WTC11 (cell line): ENCODE measurements at regions not wholly inside any gene's neighbourhood (a gene's known extent, or its start where the extent isn't known, plus 50 kb on each side); places are given as distances from the start of the nearest gene placed in this dataset.
A peak's percentile ranks its signal among the peaks of the same experiment; 100 is the strongest.

Experiments used
- ATAC-seq: fragments of 200-7000 bp; cut with Tn5 transposase; 2 replicates; pipeline ENCODE4 v1.10.0; 2021; ENCODE audit warnings: mild to moderate bottlenecking, moderate library complexity
- CTCF ChIA-PET: fragments of 300-600 bp; sonication (Branson Sonifier 250); formaldehyde crosslinking; loops from one replicate; lab custom pipeline; 2021; ENCODE audit warnings: antibody characterized with exemption; lab: Charles Lee
- POLR2A ChIA-PET: fragments of 350-600 bp; sonication (Branson Sonifier 250); formaldehyde crosslinking; loops from one replicate; lab custom pipeline; 2021; ENCODE audit warnings: antibody characterized with exemption; lab: Charles Lee
- DNase-seq: peaks from one replicate; pipeline ENCODE4 v3.0.0; 2021; ENCODE audit warnings: low spot score
- H3K27ac Mint-ChIP-seq: 2 replicates; pipeline ENCODE4 v1.8.0; 2021; ENCODE audit warnings: mixed read lengths
- H3K27me3 Mint-ChIP-seq: 2 replicates; pipeline ENCODE4 v1.8.0; 2021; ENCODE audit warnings: low read depth, mild to moderate bottlenecking, moderate library complexity, mixed read lengths
- H3K36me3 Mint-ChIP-seq: 2 replicates; pipeline ENCODE4 v1.8.0; 2021; ENCODE audit warnings: mixed read lengths
- H3K4me1 Mint-ChIP-seq: 2 replicates; pipeline ENCODE4 v1.8.0; 2022; ENCODE audit warnings: mixed read lengths
- H3K4me3 Mint-ChIP-seq: 2 replicates; pipeline ENCODE4 v1.8.0; 2021; ENCODE audit warnings: mild to moderate bottlenecking, moderate library complexity, mixed read lengths
- H3K9me3 Mint-ChIP-seq: 2 replicates; pipeline ENCODE4 v1.8.0; 2021; ENCODE audit warnings: mixed read lengths
- ELF4 ChIP-seq: sonication (generic); formaldehyde crosslinking; IDR thresholded peaks from 2 replicates; pipeline ENCODE4 v1.8.1; 2022; ENCODE audit warnings: low read depth, mild to moderate bottlenecking, moderate library complexity, missing genetic modification reagents
- NFYB ChIP-seq: sonication (generic); formaldehyde crosslinking; conservative IDR thresholded peaks from 2 replicates; pipeline ENCODE4 v1.8.0; 2022; ENCODE audit warnings: low read depth, missing genetic modification reagents
- OVOL2 ChIP-seq: fragments of 250-450 bp; sonication (Bioruptor Pico); IDR thresholded peaks from 2 replicates; pipeline ENCODE4 v1.9.0; 2021; ENCODE audit warnings: mild to moderate bottlenecking, borderline replicate concordance
- RELA ChIP-seq: sonication (generic); formaldehyde crosslinking; IDR thresholded peaks from 2 replicates; pipeline ENCODE4 v1.8.1; 2022; ENCODE audit warnings: missing genetic modification reagents, mild to moderate bottlenecking, borderline replicate concordance
- TEAD1 ChIP-seq: sonication (generic); formaldehyde crosslinking; IDR thresholded peaks from 2 replicates; pipeline ENCODE4 v1.8.0; 2022; ENCODE audit warnings: mild to moderate bottlenecking, missing genetic modification reagents
- ZNF138 ChIP-seq: sonication (generic); formaldehyde crosslinking; conservative IDR thresholded peaks from 2 replicates; pipeline ENCODE4 v1.8.1; 2022; ENCODE audit warnings: mild to moderate bottlenecking, moderate library complexity, missing genetic modification reagents
- ZNF317 ChIP-seq: sonication (generic); formaldehyde crosslinking; IDR thresholded peaks from 2 replicates; pipeline ENCODE4 v1.8.1; 2023; ENCODE audit warnings: low read depth, mild to moderate bottlenecking, moderate library complexity, missing genetic modification reagents, borderline replicate concordance
- ZNF416 ChIP-seq: fragments of 250-450 bp; sonication (Bioruptor Pico); IDR thresholded peaks from 2 replicates; pipeline ENCODE4 v1.9.0; 2021; ENCODE audit warnings: mild to moderate bottlenecking, inconsistent platforms
- ZNF425 ChIP-seq: fragments of 250-450 bp; sonication (Bioruptor Pico); conservative IDR thresholded peaks from 2 replicates; pipeline ENCODE4 v1.9.0; 2021; ENCODE audit warnings: mild to moderate bottlenecking
- TF ChIP-seq, protein P1 (sequence below): sonication (generic); formaldehyde crosslinking; IDR thresholded peaks from 2 replicates; pipeline ENCODE4 v1.8.1; 2023; ENCODE audit warnings: mild to moderate bottlenecking, missing genetic modification reagents, moderate library complexity
- TF ChIP-seq, protein P2 (sequence below): fragments of 250-450 bp; sonication (Bioruptor Pico); IDR thresholded peaks from 2 replicates; pipeline ENCODE4 v1.8.0; 2021; ENCODE audit warnings: mild to moderate bottlenecking
- TF ChIP-seq, protein P3 (sequence below): sonication (generic); formaldehyde crosslinking; IDR thresholded peaks from 2 replicates; pipeline ENCODE4 v1.8.1; 2023; ENCODE audit warnings: mild to moderate bottlenecking, missing genetic modification reagents
- TF ChIP-seq, protein P4 (sequence below): sonication (generic); formaldehyde crosslinking; IDR thresholded peaks from 2 replicates; pipeline ENCODE4 v1.8.0; 2022; ENCODE audit warnings: mild to moderate bottlenecking, missing genetic modification reagents
- TF ChIP-seq, protein P5 (sequence below): sonication (generic); formaldehyde crosslinking; IDR thresholded peaks from 2 replicates; pipeline ENCODE4 v1.8.0; 2023; ENCODE audit warnings: mild to moderate bottlenecking, missing genetic modification reagents
- TF ChIP-seq, protein P6 (sequence below): sonication (generic); formaldehyde crosslinking; IDR thresholded peaks from 2 replicates; pipeline ENCODE4 v1.8.1; 2022; ENCODE audit warnings: low read depth, missing genetic modification reagents, borderline replicate concordance

GRCh38 chr5:136518174-136518573, 152.8 kb upstream of the TRPC7 start:
- POLR2A ChIA-PET: no interaction called here
- DNase-seq: no peak

DNA sequence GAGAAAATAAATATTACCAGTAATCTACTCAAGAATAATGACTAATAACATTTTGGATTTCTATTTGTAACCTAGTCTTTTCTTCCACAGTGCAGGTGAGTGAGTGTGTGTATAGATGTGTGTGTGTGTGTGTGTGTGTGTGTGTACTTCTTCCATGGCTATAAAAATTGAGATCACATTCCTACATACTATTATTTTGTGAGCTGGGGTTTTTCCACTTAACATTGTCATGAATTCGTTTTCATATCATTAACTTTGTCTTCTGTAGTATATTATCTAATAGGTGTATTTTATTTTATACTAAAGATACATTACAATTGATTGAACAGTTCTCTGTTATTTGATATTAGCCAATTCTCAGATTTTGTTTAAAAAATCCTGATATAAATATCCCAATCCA, 152.4 kb upstream of the TRPC7 start:
- no peak for ATAC-seq
- no peak for DNase-seq
- TF ChIP-seq OVOL2 (CRISPR knock-in tag) (no peak), NFYB (CRISPR knock-in tag) (no peak), ZNF425 (CRISPR knock-in tag) (no peak), RELA (CRISPR knock-in tag) (no peak), ZNF317 (no peak)
- TF ChIP-seq, protein P1, sequence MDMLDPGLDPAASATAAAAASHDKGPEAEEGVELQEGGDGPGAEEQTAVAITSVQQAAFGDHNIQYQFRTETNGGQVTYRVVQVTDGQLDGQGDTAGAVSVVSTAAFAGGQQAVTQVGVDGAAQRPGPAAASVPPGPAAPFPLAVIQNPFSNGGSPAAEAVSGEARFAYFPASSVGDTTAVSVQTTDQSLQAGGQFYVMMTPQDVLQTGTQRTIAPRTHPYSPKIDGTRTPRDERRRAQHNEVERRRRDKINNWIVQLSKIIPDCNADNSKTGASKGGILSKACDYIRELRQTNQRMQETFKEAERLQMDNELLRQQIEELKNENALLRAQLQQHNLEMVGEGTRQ (CRISPR knock-in tag): no peak
- TF ChIP-seq, protein P2, sequence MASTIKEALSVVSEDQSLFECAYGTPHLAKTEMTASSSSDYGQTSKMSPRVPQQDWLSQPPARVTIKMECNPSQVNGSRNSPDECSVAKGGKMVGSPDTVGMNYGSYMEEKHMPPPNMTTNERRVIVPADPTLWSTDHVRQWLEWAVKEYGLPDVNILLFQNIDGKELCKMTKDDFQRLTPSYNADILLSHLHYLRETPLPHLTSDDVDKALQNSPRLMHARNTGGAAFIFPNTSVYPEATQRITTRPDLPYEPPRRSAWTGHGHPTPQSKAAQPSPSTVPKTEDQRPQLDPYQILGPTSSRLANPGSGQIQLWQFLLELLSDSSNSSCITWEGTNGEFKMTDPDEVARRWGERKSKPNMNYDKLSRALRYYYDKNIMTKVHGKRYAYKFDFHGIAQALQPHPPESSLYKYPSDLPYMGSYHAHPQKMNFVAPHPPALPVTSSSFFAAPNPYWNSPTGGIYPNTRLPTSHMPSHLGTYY: no peak
- TF ChIP-seq, all 79 proteins: peak for 0
- Mint-ChIP-seq H3K27ac (no peak overlapping the region), H3K9me3 (no peaks in the 10 kb centered on the region), H3K27me3 (no peaks in the 10 kb centered on the region), H3K4me3 (no peak overlapping the region), H3K36me3 (peaks cover 12% of the 10 kb centered on the region), H3K4me1 (peaks cover 60% of the 10 kb centered on the region)
- ChIA-PET POLR2A (no interaction called here), CTCF (no interaction called here)

More at GRCh38 chr5:136518174-136518573, 152.8 kb upstream of the TRPC7 start:
- H3K9me3 Mint-ChIP-seq: no peaks in the 10 kb centered on the region
- ATAC-seq: no peak
- no peak overlapping the region for H3K27ac Mint-ChIP-seq
- H3K36me3 Mint-ChIP-seq: peaks cover 12% of the 10 kb centered on the region
- CTCF ChIA-PET: no interaction called here
- H3K27me3 Mint-ChIP-seq: no peaks in the 10 kb centered on the region
- TF ChIP-seq, protein P3, sequence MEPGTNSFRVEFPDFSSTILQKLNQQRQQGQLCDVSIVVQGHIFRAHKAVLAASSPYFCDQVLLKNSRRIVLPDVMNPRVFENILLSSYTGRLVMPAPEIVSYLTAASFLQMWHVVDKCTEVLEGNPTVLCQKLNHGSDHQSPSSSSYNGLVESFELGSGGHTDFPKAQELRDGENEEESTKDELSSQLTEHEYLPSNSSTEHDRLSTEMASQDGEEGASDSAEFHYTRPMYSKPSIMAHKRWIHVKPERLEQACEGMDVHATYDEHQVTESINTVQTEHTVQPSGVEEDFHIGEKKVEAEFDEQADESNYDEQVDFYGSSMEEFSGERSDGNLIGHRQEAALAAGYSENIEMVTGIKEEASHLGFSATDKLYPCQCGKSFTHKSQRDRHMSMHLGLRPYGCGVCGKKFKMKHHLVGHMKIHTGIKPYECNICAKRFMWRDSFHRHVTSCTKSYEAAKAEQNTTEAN: no peak
- no peak for TF ChIP-seq RELA (CRISPR knock-in tag)
- TF ChIP-seq ZNF416: no peak
- TF ChIP-seq, protein P4, sequence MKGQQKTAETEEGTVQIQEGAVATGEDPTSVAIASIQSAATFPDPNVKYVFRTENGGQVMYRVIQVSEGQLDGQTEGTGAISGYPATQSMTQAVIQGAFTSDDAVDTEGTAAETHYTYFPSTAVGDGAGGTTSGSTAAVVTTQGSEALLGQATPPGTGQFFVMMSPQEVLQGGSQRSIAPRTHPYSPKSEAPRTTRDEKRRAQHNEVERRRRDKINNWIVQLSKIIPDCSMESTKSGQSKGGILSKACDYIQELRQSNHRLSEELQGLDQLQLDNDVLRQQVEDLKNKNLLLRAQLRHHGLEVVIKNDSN (CRISPR knock-in tag): no peak
- H3K4me3 Mint-ChIP-seq: no peak overlapping the region
- peaks cover 64% of the 10 kb centered on the region for H3K4me1 Mint-ChIP-seq

- H3K4me3 Mint-ChIP-seq: no peak overlapping the region
- no peaks in the 10 kb centered on the region for H3K27me3 Mint-ChIP-seq
- H3K4me1 Mint-ChIP-seq: peaks cover 54% of the 10 kb centered on the region
- TF ChIP-seq, protein P5, sequence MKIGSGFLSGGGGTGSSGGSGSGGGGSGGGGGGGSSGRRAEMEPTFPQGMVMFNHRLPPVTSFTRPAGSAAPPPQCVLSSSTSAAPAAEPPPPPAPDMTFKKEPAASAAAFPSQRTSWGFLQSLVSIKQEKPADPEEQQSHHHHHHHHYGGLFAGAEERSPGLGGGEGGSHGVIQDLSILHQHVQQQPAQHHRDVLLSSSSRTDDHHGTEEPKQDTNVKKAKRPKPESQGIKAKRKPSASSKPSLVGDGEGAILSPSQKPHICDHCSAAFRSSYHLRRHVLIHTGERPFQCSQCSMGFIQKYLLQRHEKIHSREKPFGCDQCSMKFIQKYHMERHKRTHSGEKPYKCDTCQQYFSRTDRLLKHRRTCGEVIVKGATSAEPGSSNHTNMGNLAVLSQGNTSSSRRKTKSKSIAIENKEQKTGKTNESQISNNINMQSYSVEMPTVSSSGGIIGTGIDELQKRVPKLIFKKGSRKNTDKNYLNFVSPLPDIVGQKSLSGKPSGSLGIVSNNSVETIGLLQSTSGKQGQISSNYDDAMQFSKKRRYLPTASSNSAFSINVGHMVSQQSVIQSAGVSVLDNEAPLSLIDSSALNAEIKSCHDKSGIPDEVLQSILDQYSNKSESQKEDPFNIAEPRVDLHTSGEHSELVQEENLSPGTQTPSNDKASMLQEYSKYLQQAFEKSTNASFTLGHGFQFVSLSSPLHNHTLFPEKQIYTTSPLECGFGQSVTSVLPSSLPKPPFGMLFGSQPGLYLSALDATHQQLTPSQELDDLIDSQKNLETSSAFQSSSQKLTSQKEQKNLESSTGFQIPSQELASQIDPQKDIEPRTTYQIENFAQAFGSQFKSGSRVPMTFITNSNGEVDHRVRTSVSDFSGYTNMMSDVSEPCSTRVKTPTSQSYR (CRISPR knock-in tag): no peak
- TF ChIP-seq NFYB (CRISPR knock-in tag) (no peak), ELF4 (CRISPR knock-in tag) (no peak), ZNF138 (no peak), ZNF425 (CRISPR knock-in tag) (no peak), TEAD1 (CRISPR knock-in tag) (no peak)
- TF ChIP-seq, protein P6, sequence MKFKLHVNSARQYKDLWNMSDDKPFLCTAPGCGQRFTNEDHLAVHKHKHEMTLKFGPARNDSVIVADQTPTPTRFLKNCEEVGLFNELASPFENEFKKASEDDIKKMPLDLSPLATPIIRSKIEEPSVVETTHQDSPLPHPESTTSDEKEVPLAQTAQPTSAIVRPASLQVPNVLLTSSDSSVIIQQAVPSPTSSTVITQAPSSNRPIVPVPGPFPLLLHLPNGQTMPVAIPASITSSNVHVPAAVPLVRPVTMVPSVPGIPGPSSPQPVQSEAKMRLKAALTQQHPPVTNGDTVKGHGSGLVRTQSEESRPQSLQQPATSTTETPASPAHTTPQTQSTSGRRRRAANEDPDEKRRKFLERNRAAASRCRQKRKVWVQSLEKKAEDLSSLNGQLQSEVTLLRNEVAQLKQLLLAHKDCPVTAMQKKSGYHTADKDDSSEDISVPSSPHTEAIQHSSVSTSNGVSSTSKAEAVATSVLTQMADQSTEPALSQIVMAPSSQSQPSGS (CRISPR knock-in tag): no peak
- DNase-seq (no peak), ATAC-seq (peak; percentile 27; the same call in 1 of the 2 replicates)
- H3K27ac Mint-ChIP-seq: peak overlapping the region; percentile 44
- H3K36me3 Mint-ChIP-seq: peaks cover 12% of the 10 kb centered on the region
- ChIA-PET CTCF (interaction anchor here (1.0 to 1.1 kb wide), 2 partner anchors 9 to 169 kb away, joined by 3 to 4 read pairs; no protein-coding TSS in a partner anchor), POLR2A (no interaction called here)
- no peaks in the 10 kb centered on the region for H3K9me3 Mint-ChIP-seq
Measured at GRCh38 chr5:136516637-136517036, 151.3 kb upstream of the TRPC7 start.
